Transverse colon (tissue), 4 donors: ENCODE measurements at regions not wholly inside any gene's neighbourhood (a gene's known extent, or its start where the extent isn't known, plus 50 kb on each side); places are given as distances from the start of the nearest gene placed in this dataset.

ENCODE experiments used
- DNase-seq: peaks from one replicate; pipeline ENCODE4 v3.0.0-alpha.2; 2019
- H3K27ac ChIP-seq, 4 donors: fragments of 200-600 bp; sonication (generic); 2 replicates each; pipeline ENCODE4 v1.5.1; 2016 to 2018; ENCODE audit warnings: inconsistent platforms in 4 of 4
- H3K27me3 ChIP-seq: fragments of 200-600 bp; sonication (generic); 2 replicates; pipeline ENCODE4 v1.5.1; 2017; ENCODE audit warnings: inconsistent platforms
- H3K36me3 ChIP-seq, 4 donors: fragments of 200-600 bp; sonication (generic); 2 replicates each; pipeline ENCODE4 v1.5.1; 2017 to 2019; ENCODE audit warnings: inconsistent platforms in 4 of 4
- H3K4me1 ChIP-seq, 4 donors: fragments of 200-600 bp; sonication (generic); 2 replicates each; pipeline ENCODE4 v1.5.1; 2017 to 2020; ENCODE audit warnings: inconsistent platforms in 4 of 4
- H3K4me3 ChIP-seq, 4 donors: fragments of 200-600 bp; sonication (generic); 1 replicate in 1 of 4; 2 replicates in 3 of 4; pipeline versions ENCODE4 v1.5.1 to v1.6.1; 2017 to 2019; ENCODE audit warnings: inconsistent platforms in 4 of 4
- H3K9me3 ChIP-seq, 2 donors: fragments of 200-600 bp; sonication (generic); 2 replicates each; pipeline ENCODE4 v1.5.1; 2017 to 2019; ENCODE audit warnings: inconsistent platforms in 2 of 2
- EP300 ChIP-seq: sonication (generic); formaldehyde crosslinking; IDR thresholded peaks from one replicate; pipeline ENCODE4 v1.6.1; 2017; ENCODE audit warnings: antibody characterized with exemption, low read depth
- POLR2A ChIP-seq: fragments of 450-650 bp; IDR thresholded peaks from one replicate; pipeline ENCODE4 v1.6.1; 2016; ENCODE audit warnings: antibody characterized with exemption, mild to moderate bottlenecking, moderate library complexity
- POLR2AphosphoS5 ChIP-seq, 3 donors: sonication (generic); formaldehyde crosslinking; IDR thresholded peaks; one replicate each; pipeline ENCODE4 v1.6.1; 2016; ENCODE audit warnings: antibody characterized with exemption in 3 of 3
- WGBS, 2 donors: methylation state at CpG; one replicate each; pipeline ENCODE4 v1.1.5; 2018; ENCODE audit warnings: low coverage in 1 of 2; 5-methylcytosine and 5-hydroxymethylcytosine counted together
- in situ Hi-C, 4 donors: fragments of 200-750 bp; cut with MboI; loops; one replicate each; pipeline versions ENCODE4 v1.15.0 to v1.15.1; 2017; ENCODE audit warnings: low sequenced_read_pairs in 3 of 4, low pct_ligation_motif_present in 1 of 4, low pct_unique_long_range_greater_than_20kb in 1 of 4
- intact Hi-C: fragments of 100-400 bp; cut with DNase I; formaldehyde crosslinking; loops from one replicate; pipeline ENCODE4 v1.15.1; 2023; ENCODE audit warnings: low total_unique reads
- TF ChIP-seq, protein P1 (sequence below), 5 experiments: fragments of 200-600 bp in 3 of 5; fragments of 450-650 bp in 2 of 5; sonication (generic) in 3 of 5; IDR thresholded peaks; 1 replicate in 2 of 5; 2 replicates in 3 of 5; pipeline ENCODE4 v1.5.1; 2016 to 2017; ENCODE audit warnings: antibody characterized with exemption in 5 of 5, inconsistent platforms in 3 of 5, mild to moderate bottlenecking in 2 of 5, moderate library complexity in 1 of 5

DNA sequence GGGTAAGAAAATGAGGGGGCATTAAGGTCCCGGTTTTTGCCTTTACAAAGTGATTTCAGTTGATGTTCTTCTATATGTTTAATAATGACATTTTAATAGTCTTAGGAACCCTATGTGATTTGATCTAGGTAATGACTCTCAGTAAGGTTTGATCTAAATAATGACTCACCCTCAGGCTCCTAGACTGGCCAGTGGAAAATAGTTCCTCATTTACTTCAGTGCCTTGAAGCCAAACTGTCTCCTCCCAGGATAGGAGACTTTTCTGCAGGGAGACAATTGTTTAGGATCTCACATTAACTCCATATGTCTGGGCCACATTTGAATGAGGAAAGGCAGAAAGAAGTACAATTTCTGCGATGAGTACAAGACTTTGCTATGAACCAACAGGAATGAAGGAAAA lies 1331.9 kb downstream of the XPNPEP1 start:
- H3K9me3 ChIP-seq, result no peaks in the 10 kb centered on the region
- in situ Hi-C loops, result no loop called here
- 72 to 90% methylated on average over 2 of the region's 2 CpGs for WGBS, 2 donors
- H3K4me1 ChIP-seq, result no peaks in the 10 kb centered on the region
- no peaks in the 10 kb centered on the region for H3K27me3 ChIP-seq
- no peaks in the 10 kb centered on the region for H3K36me3 ChIP-seq
- DNase-seq, result no peak
- H3K4me3 ChIP-seq, result no peak overlapping the region
- no peak overlapping the region for H3K27ac ChIP-seq
- no peak for TF ChIP-seq EP300
- no peak for TF ChIP-seq POLR2AphosphoS5 (IDR thresholded peaks at IDR 0.05)
- TF ChIP-seq POLR2A, result no peak
- TF ChIP-seq, protein P1, sequence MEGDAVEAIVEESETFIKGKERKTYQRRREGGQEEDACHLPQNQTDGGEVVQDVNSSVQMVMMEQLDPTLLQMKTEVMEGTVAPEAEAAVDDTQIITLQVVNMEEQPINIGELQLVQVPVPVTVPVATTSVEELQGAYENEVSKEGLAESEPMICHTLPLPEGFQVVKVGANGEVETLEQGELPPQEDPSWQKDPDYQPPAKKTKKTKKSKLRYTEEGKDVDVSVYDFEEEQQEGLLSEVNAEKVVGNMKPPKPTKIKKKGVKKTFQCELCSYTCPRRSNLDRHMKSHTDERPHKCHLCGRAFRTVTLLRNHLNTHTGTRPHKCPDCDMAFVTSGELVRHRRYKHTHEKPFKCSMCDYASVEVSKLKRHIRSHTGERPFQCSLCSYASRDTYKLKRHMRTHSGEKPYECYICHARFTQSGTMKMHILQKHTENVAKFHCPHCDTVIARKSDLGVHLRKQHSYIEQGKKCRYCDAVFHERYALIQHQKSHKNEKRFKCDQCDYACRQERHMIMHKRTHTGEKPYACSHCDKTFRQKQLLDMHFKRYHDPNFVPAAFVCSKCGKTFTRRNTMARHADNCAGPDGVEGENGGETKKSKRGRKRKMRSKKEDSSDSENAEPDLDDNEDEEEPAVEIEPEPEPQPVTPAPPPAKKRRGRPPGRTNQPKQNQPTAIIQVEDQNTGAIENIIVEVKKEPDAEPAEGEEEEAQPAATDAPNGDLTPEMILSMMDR (IDR thresholded peaks at IDR 0.05), result no peak
- intact Hi-C loops, result no loop called here

DNA sequence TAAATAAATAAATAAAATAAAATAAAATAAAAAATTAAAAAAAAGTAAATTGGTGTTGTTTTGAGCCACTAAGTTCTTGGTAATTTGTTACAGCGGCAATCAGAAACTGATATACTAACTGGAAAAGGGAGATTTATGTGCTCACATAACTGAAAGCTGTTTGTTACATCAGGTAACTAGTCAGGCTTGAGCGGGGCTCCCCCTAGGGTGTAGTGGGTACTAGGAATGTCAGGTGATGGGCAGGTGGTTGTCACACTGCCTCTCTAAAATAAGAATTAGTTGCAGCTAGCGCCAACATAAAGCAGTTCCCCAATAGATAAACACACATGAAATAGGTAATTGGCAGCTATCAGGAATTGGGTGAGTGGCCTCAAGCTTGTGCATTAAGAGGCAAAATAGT lies 1336.9 kb downstream of the XPNPEP1 start:
- H3K36me3 ChIP-seq, result no peaks in the 10 kb centered on the region
- DNase-seq, result no peak
- intact Hi-C loops (no loop called here), in situ Hi-C loops (no loop called here)
- no peak overlapping the region for H3K4me3 ChIP-seq
- TF ChIP-seq POLR2AphosphoS5 (IDR thresholded peaks at IDR 0.05), result no peak
- no peak for TF ChIP-seq POLR2A
- TF ChIP-seq, protein P1 (IDR thresholded peaks at IDR 0.05), result no peak
- TF ChIP-seq EP300, result no peak
- no peaks in the 10 kb centered on the region for H3K9me3 ChIP-seq
- 86 to 93% methylated on average over 3 of the region's 3 CpGs for WGBS, 2 donors
- H3K4me1 ChIP-seq, result no peaks in the 10 kb centered on the region
- no peaks in the 10 kb centered on the region for H3K27me3 ChIP-seq
- no peak overlapping the region for H3K27ac ChIP-seq

DNA sequence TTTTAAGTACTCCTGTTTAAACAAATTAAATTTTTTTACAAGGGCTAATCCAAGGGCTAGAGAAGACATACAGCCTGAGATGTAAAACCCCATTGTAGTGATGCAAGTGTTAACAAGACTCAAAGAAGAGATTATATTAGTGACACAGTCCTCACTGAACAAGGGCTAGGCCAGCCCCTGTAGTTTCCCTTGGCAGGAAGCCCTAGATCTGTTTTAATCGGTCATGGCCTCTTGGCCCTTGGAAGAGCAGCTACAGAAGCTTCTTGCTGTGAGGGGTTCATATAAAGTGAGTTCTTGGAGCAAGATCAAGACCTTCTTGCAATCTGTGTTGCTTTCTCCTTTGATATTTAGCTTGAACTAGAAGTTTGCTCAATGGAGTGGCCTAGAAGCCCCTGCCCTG lies 1339.4 kb downstream of the XPNPEP1 start:
- Histone ChIP-seq H3K4me3 (no peak overlapping the region), H3K4me1 (no peaks in the 10 kb centered on the region), H3K27ac (no peak overlapping the region), H3K9me3 (no peaks in the 10 kb centered on the region), H3K36me3 (no peaks in the 10 kb centered on the region), H3K27me3 (no peaks in the 10 kb centered on the region)
- TF ChIP-seq EP300 (no peak), POLR2AphosphoS5 (IDR thresholded peaks at IDR 0.05) (no peak), POLR2A (no peak)
- TF ChIP-seq, protein P1 (IDR thresholded peaks at IDR 0.05), result no peak
- WGBS, 2 donors, result 35 to 43% methylated on average over 1 of the region's 1 CpG
- intact Hi-C loops, result no loop called here
- in situ Hi-C loops, result no loop called here
- no peak for DNase-seq

DNA sequence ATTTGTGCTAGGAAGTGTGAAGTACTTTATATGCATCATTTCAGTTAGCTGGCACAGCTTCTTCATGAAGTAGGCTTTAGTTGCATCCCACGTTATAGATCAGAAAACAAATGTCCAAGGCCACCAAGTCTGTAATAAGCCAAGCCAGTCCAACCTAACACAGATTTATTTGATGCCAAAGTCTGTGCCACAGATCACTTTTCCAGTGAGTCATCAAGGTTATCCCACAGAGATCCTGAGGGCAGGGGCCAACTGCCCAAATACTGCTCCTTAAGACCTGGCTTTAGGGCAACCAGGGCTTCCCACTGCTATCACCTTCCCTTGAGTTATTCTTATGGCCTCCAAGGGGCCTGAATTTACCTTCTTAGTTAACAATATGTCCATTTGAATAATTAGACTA lies 1340.4 kb downstream of the XPNPEP1 start:
- 56 to 65% methylated on average over 1 of the region's 1 CpG for WGBS, 2 donors
- Histone ChIP-seq H3K9me3 (no peaks in the 10 kb centered on the region), H3K27ac (no peak overlapping the region), H3K27me3 (no peaks in the 10 kb centered on the region), H3K36me3 (no peaks in the 10 kb centered on the region), H3K4me1 (no peaks in the 10 kb centered on the region), H3K4me3 (no peak overlapping the region)
- intact Hi-C loops (no loop called here), in situ Hi-C loops (no loop called here)
- no peak for DNase-seq
- TF ChIP-seq POLR2A (no peak), EP300 (no peak), POLR2AphosphoS5 (IDR thresholded peaks at IDR 0.05) (no peak)
- TF ChIP-seq, protein P1 (IDR thresholded peaks at IDR 0.05), result no peak
